ENCODE measurements at regions not wholly inside any gene's neighbourhood (a gene's known extent, or its start where the extent isn't known, plus 50 kb on each side); places are given as distances from the start of the nearest gene placed in this dataset.

GRCh38 chr6:25066593-25066992, 130.8 kb upstream of the RIPOR2 start:
- TF ChIP-seq, protein P1, sequence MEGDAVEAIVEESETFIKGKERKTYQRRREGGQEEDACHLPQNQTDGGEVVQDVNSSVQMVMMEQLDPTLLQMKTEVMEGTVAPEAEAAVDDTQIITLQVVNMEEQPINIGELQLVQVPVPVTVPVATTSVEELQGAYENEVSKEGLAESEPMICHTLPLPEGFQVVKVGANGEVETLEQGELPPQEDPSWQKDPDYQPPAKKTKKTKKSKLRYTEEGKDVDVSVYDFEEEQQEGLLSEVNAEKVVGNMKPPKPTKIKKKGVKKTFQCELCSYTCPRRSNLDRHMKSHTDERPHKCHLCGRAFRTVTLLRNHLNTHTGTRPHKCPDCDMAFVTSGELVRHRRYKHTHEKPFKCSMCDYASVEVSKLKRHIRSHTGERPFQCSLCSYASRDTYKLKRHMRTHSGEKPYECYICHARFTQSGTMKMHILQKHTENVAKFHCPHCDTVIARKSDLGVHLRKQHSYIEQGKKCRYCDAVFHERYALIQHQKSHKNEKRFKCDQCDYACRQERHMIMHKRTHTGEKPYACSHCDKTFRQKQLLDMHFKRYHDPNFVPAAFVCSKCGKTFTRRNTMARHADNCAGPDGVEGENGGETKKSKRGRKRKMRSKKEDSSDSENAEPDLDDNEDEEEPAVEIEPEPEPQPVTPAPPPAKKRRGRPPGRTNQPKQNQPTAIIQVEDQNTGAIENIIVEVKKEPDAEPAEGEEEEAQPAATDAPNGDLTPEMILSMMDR (IDR thresholded peaks at IDR 0.05), result no peak
- no peak for TF ChIP-seq POLR2A (IDR thresholded peaks at IDR 0.05)
